ENCODE measurements at regions not wholly inside any gene's neighbourhood (a gene's known extent, or its start where the extent isn't known, plus 50 kb on each side); places are given as distances from the start of the nearest gene placed in this dataset.

DNA sequence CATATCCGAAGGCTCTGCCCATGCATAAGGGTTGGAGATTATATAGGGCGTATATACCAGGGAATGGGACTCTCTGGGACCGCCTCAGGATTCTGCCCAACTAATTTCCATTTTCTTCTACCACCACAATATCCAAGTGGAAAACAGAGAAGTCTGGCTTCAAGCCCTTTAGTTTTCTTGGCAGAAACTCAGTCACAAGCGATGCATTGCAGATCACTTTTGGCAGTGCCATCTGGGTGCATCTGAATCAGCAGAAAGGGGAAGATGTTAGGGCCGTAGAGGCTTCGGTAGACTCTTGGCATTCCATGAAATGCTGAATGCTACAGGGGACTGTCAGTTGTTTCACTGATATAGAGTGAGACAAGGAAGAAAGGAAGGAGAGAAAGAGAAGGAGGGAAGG, 94.1 kb upstream of the FAM9B start:
- TF ChIP-seq TAF1 (IDR thresholded peaks at IDR 0.05; ENCODE audit: borderline replicate concordance, insufficient read depth, low read length) (no peak), POLR2AphosphoS5 (IDR thresholded peaks at IDR 0.05; ENCODE audit: low read depth, low read length) (no peak), FOXP2 (optimal IDR thresholded peaks at IDR 0.05; ENCODE audit: borderline replicate concordance, extremely low read depth, extremely low read length, insufficient read depth) (no peak), SIN3A (IDR thresholded peaks at IDR 0.05; ENCODE audit: borderline replicate concordance, insufficient read depth, low read length) (no peak)

GRCh38 chrX:9130031-9130430, 96.1 kb upstream of the FAM9B start:
- TF ChIP-seq TAF1 (IDR thresholded peaks at IDR 0.05; ENCODE audit: borderline replicate concordance, insufficient read depth, low read length) = no peak

DNA sequence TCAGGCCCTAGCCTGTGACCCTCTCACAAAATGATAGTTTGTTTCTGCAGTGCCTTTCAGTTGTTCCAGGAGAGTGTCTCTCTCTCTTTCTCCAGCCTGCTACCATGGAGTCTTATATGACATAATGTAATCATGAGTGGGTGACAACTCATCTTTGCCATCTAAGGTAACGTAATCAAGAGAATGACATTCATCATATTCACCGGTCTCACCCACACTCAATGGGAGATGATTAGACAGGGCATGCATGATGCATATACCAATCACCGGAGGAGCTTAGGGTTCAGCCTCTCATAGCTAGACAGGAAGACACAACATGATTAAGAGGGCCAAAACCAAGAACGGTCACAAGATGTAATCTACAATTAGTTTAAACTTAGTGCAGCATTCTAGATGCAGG, 97.1 kb upstream of the FAM9B start:
- no peak for TF ChIP-seq SIN3A (IDR thresholded peaks at IDR 0.05; ENCODE audit: borderline replicate concordance, insufficient read depth, low read length)
- no peak for TF ChIP-seq FOXP2 (optimal IDR thresholded peaks at IDR 0.05; ENCODE audit: borderline replicate concordance, extremely low read depth, extremely low read length, insufficient read depth)

DNA sequence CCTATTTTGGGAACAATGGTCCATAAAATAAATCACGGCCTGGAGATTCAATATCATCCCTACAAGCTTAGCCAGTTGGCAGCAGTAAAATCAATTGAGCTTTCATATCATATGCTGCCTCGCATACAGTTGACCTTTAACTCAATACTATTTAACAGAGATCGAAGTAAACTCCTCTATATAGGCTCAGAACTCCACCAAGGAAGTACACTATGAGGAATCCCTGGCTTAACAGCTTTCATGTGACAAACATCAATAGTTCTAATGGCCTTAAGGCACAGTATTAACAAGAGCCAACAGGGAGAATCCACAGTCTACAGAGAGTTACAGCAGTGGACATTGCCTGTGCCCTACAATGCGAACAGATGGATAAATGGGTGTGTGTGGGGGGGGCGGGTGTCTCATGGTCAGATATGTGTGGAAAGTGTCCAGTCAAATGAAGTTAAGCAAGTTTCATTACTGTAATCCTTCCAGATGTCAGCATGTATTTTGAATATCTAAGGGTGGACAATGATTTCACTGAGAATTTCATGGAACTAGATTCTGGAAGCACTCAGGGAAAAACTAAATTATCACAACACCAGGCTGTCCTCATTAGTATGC, 98.2 kb upstream of the FAM9B start:
- TF ChIP-seq POLR2AphosphoS5 (IDR thresholded peaks at IDR 0.05; ENCODE audit: low read depth, low read length) (no peak), SIN3A (IDR thresholded peaks at IDR 0.05; ENCODE audit: borderline replicate concordance, insufficient read depth, low read length) (no peak), FOXP2 (optimal IDR thresholded peaks at IDR 0.05; ENCODE audit: borderline replicate concordance, extremely low read depth, extremely low read length, insufficient read depth) (no peak), TAF1 (IDR thresholded peaks at IDR 0.05; ENCODE audit: borderline replicate concordance, insufficient read depth, low read length) (no peak)
- TF ChIP-seq, protein P1, sequence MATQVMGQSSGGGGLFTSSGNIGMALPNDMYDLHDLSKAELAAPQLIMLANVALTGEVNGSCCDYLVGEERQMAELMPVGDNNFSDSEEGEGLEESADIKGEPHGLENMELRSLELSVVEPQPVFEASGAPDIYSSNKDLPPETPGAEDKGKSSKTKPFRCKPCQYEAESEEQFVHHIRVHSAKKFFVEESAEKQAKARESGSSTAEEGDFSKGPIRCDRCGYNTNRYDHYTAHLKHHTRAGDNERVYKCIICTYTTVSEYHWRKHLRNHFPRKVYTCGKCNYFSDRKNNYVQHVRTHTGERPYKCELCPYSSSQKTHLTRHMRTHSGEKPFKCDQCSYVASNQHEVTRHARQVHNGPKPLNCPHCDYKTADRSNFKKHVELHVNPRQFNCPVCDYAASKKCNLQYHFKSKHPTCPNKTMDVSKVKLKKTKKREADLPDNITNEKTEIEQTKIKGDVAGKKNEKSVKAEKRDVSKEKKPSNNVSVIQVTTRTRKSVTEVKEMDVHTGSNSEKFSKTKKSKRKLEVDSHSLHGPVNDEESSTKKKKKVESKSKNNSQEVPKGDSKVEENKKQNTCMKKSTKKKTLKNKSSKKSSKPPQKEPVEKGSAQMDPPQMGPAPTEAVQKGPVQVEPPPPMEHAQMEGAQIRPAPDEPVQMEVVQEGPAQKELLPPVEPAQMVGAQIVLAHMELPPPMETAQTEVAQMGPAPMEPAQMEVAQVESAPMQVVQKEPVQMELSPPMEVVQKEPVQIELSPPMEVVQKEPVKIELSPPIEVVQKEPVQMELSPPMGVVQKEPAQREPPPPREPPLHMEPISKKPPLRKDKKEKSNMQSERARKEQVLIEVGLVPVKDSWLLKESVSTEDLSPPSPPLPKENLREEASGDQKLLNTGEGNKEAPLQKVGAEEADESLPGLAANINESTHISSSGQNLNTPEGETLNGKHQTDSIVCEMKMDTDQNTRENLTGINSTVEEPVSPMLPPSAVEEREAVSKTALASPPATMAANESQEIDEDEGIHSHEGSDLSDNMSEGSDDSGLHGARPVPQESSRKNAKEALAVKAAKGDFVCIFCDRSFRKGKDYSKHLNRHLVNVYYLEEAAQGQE (IDR thresholded peaks at IDR 0.05; ENCODE audit: insufficient read depth in 1 of 2, low read depth in 2 of 2, low read length in 2 of 2) = no peak

- no peak for TF ChIP-seq TAF1 (IDR thresholded peaks at IDR 0.05; ENCODE audit: borderline replicate concordance, insufficient read depth, low read length)
- TF ChIP-seq, protein P1 (IDR thresholded peaks at IDR 0.05; ENCODE audit: insufficient read depth in 1 of 2, low read depth in 2 of 2, low read length in 2 of 2) = no peak
- no peak for TF ChIP-seq POLR2AphosphoS5 (IDR thresholded peaks at IDR 0.05; ENCODE audit: low read depth, low read length)
- TF ChIP-seq SIN3A (IDR thresholded peaks at IDR 0.05; ENCODE audit: borderline replicate concordance, insufficient read depth, low read length) = no peak
- no peak for TF ChIP-seq FOXP2 (optimal IDR thresholded peaks at IDR 0.05; ENCODE audit: borderline replicate concordance, extremely low read depth, extremely low read length, insufficient read depth)
Observed at GRCh38 chrX:9133426-9133825, 99.5 kb upstream of the FAM9B start.

DNA sequence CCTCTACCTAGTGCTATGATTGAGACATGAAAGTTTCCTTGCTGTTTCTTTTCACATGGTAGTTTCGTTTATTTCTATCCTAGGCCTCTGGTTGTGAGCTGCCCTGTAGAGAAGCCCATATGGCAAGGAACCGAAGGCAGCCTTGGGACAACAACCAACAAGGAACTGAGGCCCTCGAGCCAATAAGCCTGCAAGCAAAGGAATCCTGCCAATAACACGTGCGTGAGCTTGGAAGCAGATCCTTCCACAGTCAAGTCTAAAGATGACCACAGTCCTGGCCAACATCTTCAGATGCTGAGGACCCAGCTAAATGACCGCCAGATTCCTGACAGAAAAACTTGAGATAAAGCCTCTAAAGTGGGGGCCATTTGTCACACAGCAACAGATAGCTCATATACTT, 100.4 kb upstream of the FAM9B start:
- TF ChIP-seq TAF1 (IDR thresholded peaks at IDR 0.05; ENCODE audit: borderline replicate concordance, insufficient read depth, low read length) = no peak
- TF ChIP-seq FOXP2 (optimal IDR thresholded peaks at IDR 0.05; ENCODE audit: borderline replicate concordance, extremely low read depth, extremely low read length, insufficient read depth) = no peak
- TF ChIP-seq, protein P1 (IDR thresholded peaks at IDR 0.05; ENCODE audit: insufficient read depth in 1 of 2, low read depth in 2 of 2, low read length in 2 of 2) = no peak
- TF ChIP-seq SIN3A (IDR thresholded peaks at IDR 0.05; ENCODE audit: borderline replicate concordance, insufficient read depth, low read length) = no peak
- TF ChIP-seq POLR2AphosphoS5 (IDR thresholded peaks at IDR 0.05; ENCODE audit: low read depth, low read length) = no peak
